ENCODE measurements at regions not wholly inside any gene's neighbourhood (a gene's known extent, or its start where the extent isn't known, plus 50 kb on each side); places are given as distances from the start of the nearest gene placed in this dataset.
"Not testable (repeated sequence)": the region's sequence is repeated elsewhere in the genome, so short reads cannot be mapped to it uniquely, and the experiment has no call there.

DNA sequence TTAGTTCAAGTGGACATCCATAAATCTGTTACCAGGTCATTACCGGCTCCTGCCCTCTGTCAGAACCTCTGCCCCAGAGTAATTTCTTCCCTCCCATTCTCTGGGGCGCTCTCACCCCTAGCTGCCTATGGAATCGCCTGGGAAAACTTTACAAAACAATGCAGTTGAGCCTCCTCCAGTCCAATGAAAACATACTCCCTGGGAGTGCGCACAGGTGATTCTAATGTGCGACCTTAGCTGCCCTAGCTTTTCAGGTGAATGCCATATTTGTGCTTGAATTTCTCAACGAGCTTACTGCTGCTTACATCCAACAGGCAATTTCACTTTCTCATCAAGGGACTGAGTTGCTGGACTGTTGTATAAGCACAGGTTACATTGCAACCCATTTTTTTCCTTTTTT is 230.7 kb downstream of the NPIPA7 start:
- H3K4me1 ChIP-seq, DNase-seq, H3K4me3 ChIP-seq, H3K27me3 ChIP-seq, H3K27ac ChIP-seq, H3K9me3 ChIP-seq, H3K36me3 ChIP-seq: not testable (repeated sequence)

DNA sequence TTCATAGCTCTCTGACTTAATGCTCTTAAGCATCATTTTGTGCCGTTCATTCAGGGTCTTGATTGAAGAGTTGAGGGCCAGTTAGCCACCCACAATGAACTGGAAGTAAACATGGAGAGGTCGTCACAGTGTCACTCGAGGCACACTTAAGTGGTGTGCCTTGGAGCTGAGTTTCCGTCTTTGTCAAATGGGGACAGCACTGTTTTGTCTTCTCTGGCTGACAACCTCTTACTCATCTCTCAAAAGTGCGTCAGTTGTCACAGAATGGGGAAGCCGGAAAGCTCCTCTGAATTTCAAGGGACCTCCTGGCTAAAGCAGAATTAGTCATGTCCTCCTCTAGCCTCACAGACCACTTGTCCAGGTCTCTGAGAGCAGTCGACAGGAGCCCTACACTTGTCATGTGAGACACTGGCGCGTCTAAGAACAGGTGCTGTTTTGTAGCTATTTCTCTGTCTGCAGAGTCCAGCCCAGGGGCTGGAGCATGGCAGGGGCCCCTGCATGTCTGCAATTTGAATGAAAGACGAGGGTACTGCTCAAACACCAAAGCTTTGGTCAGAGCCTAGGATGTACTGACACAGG is 231.5 kb downstream of the NPIPA7 start:
- H3K27me3 ChIP-seq, H3K4me3 ChIP-seq, H3K9me3 ChIP-seq, H3K36me3 ChIP-seq, H3K27ac ChIP-seq, H3K4me1 ChIP-seq, DNase-seq: not testable (repeated sequence)

DNA sequence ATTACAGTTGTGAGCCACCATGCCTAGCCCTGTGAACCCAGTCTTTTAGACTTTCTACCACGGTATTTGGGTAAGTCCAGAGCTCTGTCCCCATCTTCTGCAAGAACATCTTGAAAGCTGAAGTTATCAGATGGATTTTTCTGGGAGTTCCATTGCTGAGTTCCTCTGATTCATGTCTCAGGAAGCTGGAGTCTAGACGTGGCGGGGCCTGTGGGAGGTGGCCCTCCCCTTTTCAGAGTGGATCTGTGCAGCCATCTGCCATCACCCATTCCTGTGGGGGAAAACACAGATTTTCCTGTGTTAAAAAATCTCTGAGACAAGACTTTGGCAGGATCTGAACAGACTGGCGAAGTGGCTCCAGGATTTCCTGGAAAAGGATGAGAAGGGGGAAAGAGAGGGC is 234.3 kb downstream of the NPIPA7 start:
- not testable (repeated sequence) for H3K4me3 ChIP-seq, H3K9me3 ChIP-seq, H3K36me3 ChIP-seq, H3K27ac ChIP-seq, DNase-seq, H3K27me3 ChIP-seq, H3K4me1 ChIP-seq

DNA sequence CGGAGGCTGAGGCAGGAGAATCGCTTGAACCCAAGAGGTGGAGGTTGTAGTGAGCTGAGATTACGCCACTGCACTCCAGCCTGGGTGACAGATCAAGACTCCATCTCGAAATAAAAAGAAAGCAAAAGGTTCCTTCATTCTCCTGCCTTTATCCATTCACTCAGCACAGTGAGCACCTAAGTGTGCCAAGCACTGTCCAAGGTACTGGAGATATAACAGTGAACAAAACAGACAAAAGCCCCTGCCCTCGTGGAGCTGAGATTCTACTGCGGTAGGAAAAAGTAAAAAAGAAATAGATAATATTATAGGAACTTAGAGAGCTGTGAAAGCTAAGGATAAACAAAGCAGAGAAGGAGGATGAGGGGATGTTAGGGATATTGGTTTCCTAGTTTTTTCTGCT is 235.5 kb downstream of the NPIPA7 start:
- not testable (repeated sequence) for H3K27me3 ChIP-seq, H3K27ac ChIP-seq, H3K4me3 ChIP-seq, H3K36me3 ChIP-seq, H3K4me1 ChIP-seq, DNase-seq, H3K9me3 ChIP-seq

DNA sequence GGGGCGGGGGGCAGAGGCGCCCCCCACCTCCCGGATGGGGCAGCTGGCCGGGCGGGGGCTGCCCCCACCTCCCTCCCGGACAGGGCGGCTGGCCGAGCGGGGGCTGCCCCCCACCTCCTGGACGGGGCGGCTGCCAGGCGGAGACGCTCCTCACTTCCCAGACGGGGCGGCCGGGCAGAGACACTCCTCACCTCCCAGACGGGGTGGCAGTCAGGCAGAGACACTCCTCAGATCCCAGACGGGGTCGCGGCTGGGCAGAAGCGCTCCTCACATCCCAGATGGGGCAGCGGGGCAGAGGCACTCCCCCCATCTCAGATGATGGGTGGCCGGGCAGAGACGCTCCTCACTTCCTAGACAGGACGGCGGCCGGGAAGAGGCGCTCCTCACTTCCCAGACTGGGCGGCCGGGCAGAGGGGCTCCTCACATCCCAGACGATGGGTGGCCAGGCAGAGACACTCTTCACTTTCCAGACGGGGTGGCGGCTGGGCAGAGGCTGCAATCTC is 240.1 kb downstream of the NPIPA7 start:
- not testable (repeated sequence) for H3K4me3 ChIP-seq, H3K9me3 ChIP-seq, H3K4me1 ChIP-seq, H3K36me3 ChIP-seq, H3K27ac ChIP-seq, H3K27me3 ChIP-seq, DNase-seq

DNA sequence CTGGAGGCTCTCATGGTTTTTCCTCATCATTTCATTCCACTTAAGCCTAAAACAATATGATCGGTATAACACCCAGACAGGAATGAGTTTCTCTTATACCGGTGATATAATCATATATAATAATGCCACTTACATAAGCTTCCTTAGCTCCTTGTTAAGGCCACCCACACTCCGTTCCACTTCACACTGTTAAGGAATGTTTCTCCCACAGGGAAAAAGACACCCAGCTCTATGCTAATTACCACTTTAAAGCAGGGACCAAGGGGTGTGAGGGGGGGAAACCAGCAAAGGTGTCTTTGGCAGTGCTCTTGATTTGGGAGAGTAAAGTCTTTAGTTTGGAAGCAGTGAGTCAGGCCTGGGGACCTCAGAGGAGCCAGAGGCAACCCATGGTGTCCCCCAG is 245.4 kb downstream of the NPIPA7 start:
- not testable (repeated sequence) for H3K9me3 ChIP-seq, H3K27ac ChIP-seq, DNase-seq, H3K27me3 ChIP-seq, H3K36me3 ChIP-seq, H3K4me1 ChIP-seq, H3K4me3 ChIP-seq

DNA sequence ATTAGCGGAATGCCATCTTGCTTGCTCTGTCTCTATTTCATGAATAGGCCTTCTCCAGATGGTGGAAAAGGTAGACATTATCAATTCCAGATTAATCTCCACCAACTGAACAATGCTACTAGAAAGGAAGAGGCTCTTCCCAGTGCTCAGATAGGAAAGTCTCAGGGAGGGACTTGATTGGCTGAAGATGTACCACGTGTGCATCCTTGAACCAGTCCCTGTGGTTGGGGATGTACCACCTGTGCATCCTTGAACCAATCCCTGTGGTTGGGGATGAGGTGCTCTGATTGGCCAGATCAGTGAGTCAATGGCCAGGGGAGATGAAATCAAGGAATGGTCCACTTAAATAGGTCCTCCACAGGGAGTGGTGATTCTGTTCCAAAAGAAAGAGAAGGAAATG is 246.2 kb downstream of the NPIPA7 start:
- H3K27ac ChIP-seq, H3K4me3 ChIP-seq, H3K4me1 ChIP-seq, H3K36me3 ChIP-seq, H3K27me3 ChIP-seq, H3K9me3 ChIP-seq, DNase-seq: not testable (repeated sequence)

DNA sequence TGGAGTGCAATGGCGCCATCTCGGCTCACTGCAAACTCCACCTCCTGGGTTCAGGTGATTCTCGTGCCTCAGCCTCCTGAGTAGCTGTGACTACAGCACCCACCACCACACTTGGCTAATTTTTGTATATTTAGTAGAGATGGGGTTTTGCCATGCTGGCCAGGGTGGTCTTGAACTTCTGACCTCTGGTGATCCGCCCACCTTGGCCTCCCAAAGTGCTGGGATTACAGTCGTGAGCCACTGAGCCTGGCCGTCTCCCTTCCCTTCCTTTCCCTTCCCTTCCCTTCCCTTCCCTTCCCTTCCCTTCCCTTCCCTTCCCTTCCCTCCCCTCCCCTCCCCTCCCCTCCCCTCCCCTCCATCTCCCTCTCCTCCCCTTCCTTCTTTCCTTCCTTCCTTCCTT is 248.9 kb downstream of the NPIPA7 start:
- not testable (repeated sequence) for H3K4me1 ChIP-seq, DNase-seq, H3K36me3 ChIP-seq, H3K27ac ChIP-seq, H3K4me3 ChIP-seq, H3K27me3 ChIP-seq, H3K9me3 ChIP-seq

DNA sequence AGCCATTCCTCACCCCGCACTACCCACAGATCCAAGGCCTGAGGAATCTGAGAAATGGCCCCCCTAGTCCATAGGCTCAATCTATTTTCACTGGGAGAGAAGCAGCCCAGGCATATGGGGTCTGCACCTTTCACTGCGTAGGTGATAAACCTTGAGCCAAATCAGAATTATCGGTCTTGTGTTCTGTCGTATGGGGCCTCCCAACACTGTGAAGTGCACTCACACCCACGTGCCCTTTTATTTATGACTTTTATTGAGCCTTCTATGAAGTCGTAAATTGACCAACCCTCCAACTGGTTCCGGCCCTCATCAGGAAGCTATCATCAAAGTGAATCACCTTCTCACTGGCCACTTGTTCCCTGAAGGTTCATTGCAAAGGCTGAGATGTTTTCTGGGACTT is 259.3 kb downstream of the NPIPA7 start:
- H3K27ac ChIP-seq, H3K27me3 ChIP-seq, H3K9me3 ChIP-seq, H3K36me3 ChIP-seq, H3K4me3 ChIP-seq, DNase-seq, H3K4me1 ChIP-seq: not testable (repeated sequence)

DNA sequence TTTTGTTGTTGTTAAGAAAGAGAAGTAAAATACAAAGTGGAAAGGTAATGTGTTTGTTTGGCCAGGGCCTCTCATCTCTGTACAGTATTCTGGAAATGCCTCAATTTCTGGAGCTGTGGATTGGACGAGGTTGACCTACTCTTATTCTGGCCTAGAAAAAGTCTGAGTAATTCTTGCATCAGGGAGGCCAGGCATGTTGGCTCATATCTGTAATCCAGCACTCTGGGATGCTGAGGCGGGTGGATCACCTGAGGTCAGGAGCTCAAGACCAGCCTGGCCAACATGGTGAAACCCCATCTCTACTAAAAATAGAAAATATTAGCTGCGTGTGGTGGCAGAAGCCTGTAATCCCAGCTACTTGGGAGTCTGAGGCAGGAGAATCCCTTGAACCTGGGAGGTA is 259.8 kb downstream of the NPIPA7 start:
- not testable (repeated sequence) for H3K27me3 ChIP-seq, H3K36me3 ChIP-seq, H3K4me1 ChIP-seq, H3K9me3 ChIP-seq, H3K27ac ChIP-seq, DNase-seq, H3K4me3 ChIP-seq

DNA sequence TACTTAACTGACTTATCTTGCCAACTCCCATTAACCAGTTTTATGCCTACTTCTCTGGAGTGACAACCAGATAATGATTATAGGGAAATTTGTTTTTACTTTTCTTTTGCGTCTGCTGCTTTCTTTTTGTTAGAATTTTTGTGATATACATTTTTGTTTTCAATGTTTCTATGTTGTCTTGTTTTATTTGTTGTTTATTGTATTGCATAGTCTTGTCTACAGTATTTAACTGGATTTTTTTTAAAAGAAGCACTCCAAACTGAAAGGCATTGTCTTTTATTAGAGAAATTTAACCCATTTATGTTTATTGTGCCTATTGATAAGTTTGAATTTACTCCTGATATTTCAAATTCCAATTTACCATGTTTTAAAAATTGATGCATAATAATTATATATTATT is 264.9 kb downstream of the NPIPA7 start:
- not testable (repeated sequence) for H3K36me3 ChIP-seq, H3K4me3 ChIP-seq, H3K27ac ChIP-seq, H3K27me3 ChIP-seq, DNase-seq, H3K4me1 ChIP-seq, H3K9me3 ChIP-seq

DNA sequence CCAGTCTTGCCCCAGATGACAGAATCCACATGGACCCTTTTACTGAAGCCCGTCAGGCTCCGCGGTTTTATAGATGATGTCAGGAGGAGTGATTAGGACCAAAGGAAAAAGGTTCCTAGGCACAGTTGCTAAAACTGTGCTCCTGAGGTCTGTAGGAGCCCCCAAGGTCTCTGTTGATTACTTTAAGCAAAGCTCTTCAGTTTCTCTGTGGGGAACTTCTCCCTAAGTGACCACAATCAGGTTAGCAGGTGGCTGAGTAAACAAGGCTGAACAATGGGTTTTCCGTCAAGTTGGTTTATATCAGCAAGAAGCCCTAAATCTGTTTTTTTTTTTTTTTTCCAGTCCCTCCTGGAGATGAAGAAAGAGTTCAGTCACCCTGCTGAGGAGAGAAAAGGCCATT is 269.1 kb downstream of the NPIPA7 start:
- H3K4me3 ChIP-seq, H3K27ac ChIP-seq, DNase-seq, H3K36me3 ChIP-seq, H3K27me3 ChIP-seq, H3K4me1 ChIP-seq, H3K9me3 ChIP-seq: not testable (repeated sequence)

DNA sequence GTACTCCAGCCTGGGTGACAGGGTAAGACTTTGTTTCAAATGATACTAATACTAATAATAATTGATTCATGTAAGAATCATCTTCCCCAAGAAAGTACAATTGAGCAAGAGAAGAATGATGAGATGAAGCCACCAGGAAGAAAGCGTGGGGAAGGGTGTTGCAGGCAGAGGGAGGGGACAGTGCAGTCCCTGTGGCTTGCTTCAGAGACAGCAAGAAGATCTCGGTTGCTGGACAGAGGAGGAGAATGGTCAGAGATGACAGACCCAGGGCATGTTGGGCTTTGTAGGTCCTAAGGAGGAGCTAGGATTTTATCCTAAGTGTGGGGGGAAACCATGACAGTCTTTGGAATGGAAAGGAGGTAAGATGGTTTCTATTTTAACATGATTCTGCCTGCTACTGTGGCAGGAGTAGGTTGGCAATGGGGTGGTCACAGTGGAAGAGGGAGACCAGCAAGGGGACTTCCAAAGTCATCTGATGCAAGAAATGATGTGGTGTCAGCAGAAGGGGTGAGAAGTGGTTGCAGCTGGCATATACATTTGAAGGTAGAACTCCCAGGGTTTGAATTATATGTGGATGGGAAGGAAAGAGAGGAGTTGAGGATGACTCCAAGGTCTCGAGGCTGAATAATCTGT is 293.4 kb downstream of the NPIPA7 start:
- not testable (repeated sequence) for H3K36me3 ChIP-seq, DNase-seq, H3K4me3 ChIP-seq, H3K9me3 ChIP-seq, H3K4me1 ChIP-seq, H3K27me3 ChIP-seq, H3K27ac ChIP-seq

DNA sequence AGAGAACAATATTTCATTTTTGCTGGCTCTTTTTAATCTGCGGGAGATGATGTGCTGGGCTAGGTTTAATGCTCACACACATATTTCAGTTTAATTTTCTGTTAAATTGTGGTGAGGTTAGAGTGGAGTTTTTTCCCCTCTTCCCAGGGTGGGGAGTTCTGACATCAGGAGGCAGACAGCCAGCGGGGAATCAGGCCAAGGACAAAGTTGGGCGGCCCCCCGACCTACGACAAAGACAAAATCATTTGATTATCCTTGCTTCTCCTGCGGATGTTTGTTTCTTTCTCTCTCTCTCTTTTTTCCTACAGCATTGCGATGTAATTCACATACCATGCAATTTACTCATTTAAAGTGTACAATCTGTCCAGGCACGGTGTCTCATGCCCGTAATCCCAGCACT is 295.9 kb downstream of the NPIPA7 start:
- not testable (repeated sequence) for H3K4me1 ChIP-seq, H3K36me3 ChIP-seq, H3K27me3 ChIP-seq, H3K27ac ChIP-seq, H3K9me3 ChIP-seq, DNase-seq, H3K4me3 ChIP-seq

DNA sequence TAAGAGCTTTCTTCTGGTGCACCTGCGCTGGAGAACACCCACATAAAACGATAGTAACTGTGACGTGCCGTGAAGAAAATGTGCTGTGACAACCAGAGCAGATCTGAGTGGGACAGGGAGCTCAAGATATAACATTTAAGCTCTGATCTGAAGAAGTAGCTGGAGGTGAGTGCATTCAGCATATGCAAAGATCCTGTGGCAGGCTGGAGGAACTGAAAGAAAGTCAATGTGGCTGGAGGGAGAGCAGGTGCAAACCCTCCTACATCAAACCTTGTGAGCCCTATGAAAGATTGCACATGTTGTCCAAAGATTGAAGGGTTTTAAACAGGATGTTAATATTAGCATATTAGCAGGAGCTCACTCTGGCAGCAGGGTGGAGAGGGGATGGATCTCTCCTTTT is 342.9 kb downstream of the NPIPA7 start:
- not testable (repeated sequence) for H3K36me3 ChIP-seq, H3K9me3 ChIP-seq, H3K27me3 ChIP-seq, DNase-seq, H3K27ac ChIP-seq, H3K4me1 ChIP-seq, H3K4me3 ChIP-seq

DNA sequence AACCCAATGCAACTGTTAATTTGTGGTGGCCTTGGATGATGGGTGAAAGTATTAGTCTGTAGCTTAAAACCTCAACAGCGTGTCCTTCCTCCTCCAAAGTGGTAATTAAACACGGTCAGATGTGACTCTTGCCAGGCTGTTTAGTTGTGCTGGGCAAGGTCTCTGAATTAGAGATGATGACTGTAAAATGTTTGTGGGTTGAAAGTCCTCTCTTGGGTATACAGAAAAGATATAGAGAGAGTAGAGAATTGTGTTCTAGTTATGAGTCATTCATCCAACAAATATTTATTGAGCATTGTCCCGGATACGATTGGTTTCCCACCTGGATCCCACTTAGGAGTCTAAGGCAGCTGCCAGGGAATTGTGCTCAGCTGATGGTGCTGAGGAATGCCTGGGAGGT is 343.7 kb downstream of the NPIPA7 start:
- not testable (repeated sequence) for H3K9me3 ChIP-seq, H3K27me3 ChIP-seq, H3K27ac ChIP-seq, H3K4me3 ChIP-seq, H3K4me1 ChIP-seq, H3K36me3 ChIP-seq, DNase-seq
